Cardiac fibroblast (primary cell): ENCODE measurements at regions not wholly inside any gene's neighbourhood (a gene's known extent, or its start where the extent isn't known, plus 50 kb on each side); places are given as distances from the start of the nearest gene placed in this dataset.
"Not testable (repeated sequence)": the region's sequence is repeated elsewhere in the genome, so short reads cannot be mapped to it uniquely, and the experiment has no call there.

Source experiments
- DNase-seq, 2 donors: peaks; one replicate each; pipeline versions ENCODE4 v3.0.0 to v3.0.0-alpha.2; 2010; ENCODE audit warnings: low read depth in 2 of 2
- H3K4me3 ChIP-seq, 2 donors: replicated peaks in 1 of 2; 1 replicate in 1 of 2; 2 replicates in 1 of 2; pipeline ENCODE4 v1.5.1; 2011; ENCODE audit warnings: low read depth in 2 of 2, low read length in 2 of 2, mild to moderate bottlenecking in 2 of 2, moderate library complexity in 1 of 2
- CTCF ChIP-seq: IDR thresholded peaks from one replicate; pipeline ENCODE4 v1.5.1; 2011; ENCODE audit warnings: low read depth, mild to moderate bottlenecking, low read length, inconsistent platforms

DNA sequence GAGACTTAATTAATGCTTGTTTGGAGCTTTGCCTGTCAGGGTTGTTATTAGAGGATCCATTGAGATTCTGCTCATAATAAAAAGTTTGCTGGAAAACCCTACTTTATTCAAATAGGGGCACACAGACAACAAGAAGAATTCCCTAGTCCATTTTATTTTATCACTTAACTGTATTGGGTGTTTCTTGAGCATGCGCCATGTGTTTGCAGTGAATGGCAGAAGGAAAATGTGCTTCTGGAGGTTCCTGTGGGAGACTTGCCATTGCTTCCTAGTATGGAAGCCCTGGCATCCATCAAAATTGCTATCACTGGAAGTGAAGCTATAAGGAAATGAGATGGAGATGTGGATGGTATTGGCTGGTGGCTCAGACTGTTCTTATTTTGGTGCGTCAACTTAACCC, 106.6 kb upstream of the GALNT18 start:
- DNase-seq, result no peak
- H3K4me3 ChIP-seq, result no peak overlapping the region
- no peak for TF ChIP-seq CTCF

GRCh38 chr11:11725438-11725837, 103.6 kb upstream of the GALNT18 start:
- TF ChIP-seq CTCF, result no peak
- H3K4me3 ChIP-seq, result no peak overlapping the region
- no peak for DNase-seq

- no peak overlapping the region for H3K4me3 ChIP-seq
- DNase-seq, result no peak
- no peak for TF ChIP-seq CTCF
These were observed 103.2 kb upstream of the GALNT18 start for GRCh38 chr11:11724994-11725393.

- no peak overlapping the region for H3K4me3 ChIP-seq
- DNase-seq, result no peak
These were observed 101.1 kb upstream of the GALNT18 start for GRCh38 chr11:11722861-11723260.

DNA sequence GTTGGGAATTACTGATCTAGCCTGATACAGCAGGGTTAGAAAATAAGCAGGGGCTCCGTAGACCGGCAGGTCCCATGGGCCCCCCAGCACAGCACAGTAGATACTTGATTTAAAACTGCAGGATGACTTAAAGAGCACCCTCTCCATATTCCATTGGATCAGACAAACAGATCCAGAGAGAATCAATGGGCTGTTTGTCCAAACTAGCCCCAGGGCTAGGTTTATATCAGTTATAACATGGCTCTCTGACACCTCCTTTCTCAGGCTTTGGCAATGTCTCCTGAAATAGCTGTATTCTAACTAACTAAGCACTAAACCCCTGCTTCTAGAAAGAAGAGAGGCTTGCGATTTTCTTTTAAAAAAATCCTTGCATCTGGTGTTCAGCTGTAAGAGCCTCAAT, 100.4 kb upstream of the GALNT18 start:
- no peak overlapping the region for H3K4me3 ChIP-seq
- no peak for DNase-seq
- no peak for TF ChIP-seq CTCF

More at GRCh38 chr11:11722861-11723260, 101.1 kb upstream of the GALNT18 start:
- no peak for TF ChIP-seq CTCF

DNA sequence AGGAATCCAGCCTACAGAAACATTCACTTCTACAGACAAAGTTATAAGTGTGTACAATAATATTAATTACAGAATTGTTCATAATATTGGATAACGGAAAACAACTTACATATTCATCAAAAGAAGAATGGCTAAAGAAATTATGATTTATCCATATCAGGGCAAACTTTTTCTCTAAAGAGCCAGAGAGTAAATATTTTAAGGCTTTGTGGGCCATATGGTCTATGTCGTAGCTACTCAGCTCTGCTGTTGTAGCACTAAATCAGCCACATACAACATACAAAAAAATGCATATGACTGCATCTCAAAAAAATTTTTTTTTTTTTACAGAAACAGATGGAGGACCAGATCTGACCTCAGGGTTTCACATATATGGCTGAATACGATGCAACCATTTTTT, 96.7 kb upstream of the GALNT18 start:
- no peak overlapping the region for H3K4me3 ChIP-seq
- no peak for DNase-seq
- TF ChIP-seq CTCF, result no peak

- no peak for TF ChIP-seq CTCF
- DNase-seq, result no peak
- no peak overlapping the region for H3K4me3 ChIP-seq
These were observed 95.4 kb upstream of the GALNT18 start for GRCh38 chr11:11717064-11717725.

GRCh38 chr11:11715075-11715474, 93.3 kb upstream of the GALNT18 start:
- not testable (repeated sequence) for H3K4me3 ChIP-seq, DNase-seq
